ES-I3 (cell line): ENCODE measurements at regions not wholly inside any gene's neighbourhood (a gene's known extent, or its start where the extent isn't known, plus 50 kb on each side); places are given as distances from the start of the nearest gene placed in this dataset.
"Not testable (repeated sequence)": the region's sequence is repeated elsewhere in the genome, so short reads cannot be mapped to it uniquely, and the experiment has no call there.

ENCODE experiments used
- H3K36me3 ChIP-seq: 2 replicates; pipeline ENCODE4 v1.6.1; 2013; ENCODE audit warnings: mild to moderate bottlenecking, low read length, control low read depth, moderate library complexity; ENCODE audit not compliant: insufficient read depth
- H3K4me1 ChIP-seq: 2 replicates; pipeline ENCODE4 v1.6.1; 2013; ENCODE audit warnings: mild to moderate bottlenecking, control low read depth, low read length; ENCODE audit not compliant: insufficient read depth
- H3K9ac ChIP-seq: 2 replicates; pipeline ENCODE4 v1.6.1; 2013; ENCODE audit warnings: low read depth, mild to moderate bottlenecking, low read length, moderate library complexity
- H3K9me3 ChIP-seq: 2 replicates; pipeline ENCODE4 v1.6.1; 2013; ENCODE audit warnings: mild to moderate bottlenecking, low read length, moderate library complexity; ENCODE audit not compliant: control insufficient read depth, insufficient read depth

DNA sequence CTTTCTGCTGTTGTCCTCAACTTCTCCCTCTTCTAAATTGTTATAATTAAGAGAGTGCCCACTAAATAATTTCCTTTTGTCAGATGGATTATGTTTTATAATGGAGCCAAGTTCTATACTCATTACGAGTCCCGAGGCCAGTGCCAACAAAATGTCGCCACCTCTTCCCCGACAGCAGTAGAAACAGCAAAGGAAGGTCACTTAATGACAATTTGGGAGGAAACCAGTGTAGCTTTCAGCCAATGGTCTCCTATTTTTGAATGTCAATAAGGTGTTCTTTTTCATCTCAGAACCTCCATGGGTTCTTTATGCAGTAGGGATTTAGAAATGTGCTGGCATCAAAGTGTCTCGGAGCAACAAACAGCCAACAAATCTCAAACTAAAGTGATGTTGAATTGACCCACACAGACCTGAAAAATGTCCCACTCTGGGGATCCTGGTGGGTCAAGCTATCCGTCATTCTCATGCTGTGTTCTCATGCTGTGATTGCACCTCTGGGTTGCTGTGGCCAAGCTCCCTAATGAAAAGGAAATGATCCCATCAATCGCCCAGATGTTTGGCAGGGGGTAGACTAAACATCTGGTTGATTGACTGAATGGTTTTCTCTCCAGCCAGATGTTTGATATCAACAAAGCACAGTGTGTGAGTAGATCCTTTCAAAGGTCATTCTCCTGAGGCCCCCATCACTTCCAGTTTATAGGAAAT, 291.9 kb downstream of the DMAC1 start:
- H3K9me3 ChIP-seq: no peaks in the 10 kb centered on the region
- H3K9ac ChIP-seq: no peak overlapping the region
- no peaks in the 10 kb centered on the region for H3K4me1 ChIP-seq
- no peaks in the 10 kb centered on the region for H3K36me3 ChIP-seq

GRCh38 chr9:7507026-7507425, 292.6 kb downstream of the DMAC1 start:
- Histone ChIP-seq H3K9ac (no peak overlapping the region), H3K9me3 (no peaks in the 10 kb centered on the region), H3K36me3 (no peaks in the 10 kb centered on the region), H3K4me1 (no peaks in the 10 kb centered on the region)

GRCh38 chr9:7500521-7500920, 299.1 kb downstream of the DMAC1 start:
- Histone ChIP-seq H3K4me1 (no peaks in the 10 kb centered on the region), H3K9ac (no peak overlapping the region), H3K9me3 (no peaks in the 10 kb centered on the region), H3K36me3 (no peaks in the 10 kb centered on the region)

GRCh38 chr9:7491641-7492040, 307.9 kb downstream of the DMAC1 start:
- Histone ChIP-seq H3K36me3 (no peaks in the 10 kb centered on the region), H3K9ac (no peak overlapping the region), H3K9me3 (no peaks in the 10 kb centered on the region), H3K4me1 (no peaks in the 10 kb centered on the region)

- Histone ChIP-seq H3K9me3 (no peaks in the 10 kb centered on the region), H3K9ac (no peak overlapping the region), H3K36me3 (no peaks in the 10 kb centered on the region), H3K4me1 (no peaks in the 10 kb centered on the region)
Observed at GRCh38 chr9:7490317-7491108, 309.1 kb downstream of the DMAC1 start.

- H3K4me1 ChIP-seq: no peaks in the 10 kb centered on the region
- no peaks in the 10 kb centered on the region for H3K9me3 ChIP-seq
- no peaks in the 10 kb centered on the region for H3K36me3 ChIP-seq
- H3K9ac ChIP-seq: no peak overlapping the region
Observed at GRCh38 chr9:7489036-7489435, 310.5 kb downstream of the DMAC1 start.

- H3K9ac ChIP-seq, H3K4me1 ChIP-seq, H3K36me3 ChIP-seq, H3K9me3 ChIP-seq: not testable (repeated sequence)
Observed at GRCh38 chr9:7484014-7484413, 315.6 kb downstream of the DMAC1 start.

DNA sequence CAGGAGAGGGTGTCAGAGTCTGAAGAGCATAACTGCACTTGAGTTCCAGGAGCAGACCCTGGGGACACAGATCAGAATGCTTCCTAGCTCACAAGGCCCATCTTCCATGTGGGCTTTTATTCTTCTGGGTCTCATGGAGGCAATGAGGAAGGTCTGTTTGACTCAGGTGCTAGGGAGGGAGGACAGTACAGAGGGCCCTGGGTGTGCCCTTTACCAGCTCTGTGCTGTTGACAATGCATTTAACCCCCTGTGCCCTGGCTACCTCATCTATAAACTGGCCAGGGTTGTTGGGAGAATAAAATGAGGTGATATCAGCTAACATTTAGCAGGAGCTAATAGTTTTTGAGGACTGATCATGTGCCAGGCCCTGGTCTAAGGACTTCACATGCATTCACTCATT, 318.0 kb downstream of the DMAC1 start:
- Histone ChIP-seq H3K4me1 (no peaks in the 10 kb centered on the region), H3K36me3 (no peaks in the 10 kb centered on the region), H3K9me3 (no peaks in the 10 kb centered on the region), H3K9ac (no peak overlapping the region)

DNA sequence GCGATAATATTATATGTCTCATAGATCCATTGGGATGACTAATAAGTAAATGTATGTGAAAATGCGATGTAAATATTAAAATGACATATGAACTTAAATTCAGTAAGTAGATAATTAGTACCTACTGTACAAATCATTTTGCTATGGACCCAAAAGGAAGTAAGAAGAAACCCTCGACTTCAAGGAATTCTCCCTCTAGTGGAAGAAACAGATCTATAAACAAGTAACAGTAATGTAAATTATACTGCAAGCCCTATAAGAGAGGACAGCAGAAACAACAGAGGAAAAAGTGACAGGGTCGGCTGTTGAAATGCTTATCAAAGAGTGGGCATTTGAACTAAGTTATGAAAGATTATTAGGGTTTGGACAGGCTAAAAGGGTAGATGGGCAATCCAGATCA, 320.3 kb downstream of the DMAC1 start:
- Histone ChIP-seq H3K36me3 (no peaks in the 10 kb centered on the region), H3K4me1 (no peaks in the 10 kb centered on the region), H3K9ac (no peak overlapping the region), H3K9me3 (no peaks in the 10 kb centered on the region)

DNA sequence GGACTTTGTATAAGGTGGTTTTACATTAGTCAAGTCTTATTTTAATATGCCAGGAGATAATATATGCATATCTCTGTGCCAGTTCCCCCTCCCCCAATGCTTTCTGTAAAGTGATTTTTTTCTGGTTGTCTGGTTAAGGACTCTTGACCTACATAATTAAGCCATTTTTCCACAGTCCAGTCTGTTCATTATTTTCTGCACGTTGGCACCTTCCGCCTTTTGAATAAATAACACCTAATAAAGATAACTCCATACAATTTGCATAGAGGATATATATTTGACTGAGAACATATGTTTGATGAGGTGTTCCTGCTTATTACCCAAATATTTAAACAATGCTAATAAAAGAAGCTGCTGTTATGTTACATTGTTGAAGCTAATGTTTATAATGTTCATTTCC, 320.9 kb downstream of the DMAC1 start:
- H3K9me3 ChIP-seq: no peaks in the 10 kb centered on the region
- H3K9ac ChIP-seq: no peak overlapping the region
- H3K36me3 ChIP-seq: no peaks in the 10 kb centered on the region
- H3K4me1 ChIP-seq: no peaks in the 10 kb centered on the region

DNA sequence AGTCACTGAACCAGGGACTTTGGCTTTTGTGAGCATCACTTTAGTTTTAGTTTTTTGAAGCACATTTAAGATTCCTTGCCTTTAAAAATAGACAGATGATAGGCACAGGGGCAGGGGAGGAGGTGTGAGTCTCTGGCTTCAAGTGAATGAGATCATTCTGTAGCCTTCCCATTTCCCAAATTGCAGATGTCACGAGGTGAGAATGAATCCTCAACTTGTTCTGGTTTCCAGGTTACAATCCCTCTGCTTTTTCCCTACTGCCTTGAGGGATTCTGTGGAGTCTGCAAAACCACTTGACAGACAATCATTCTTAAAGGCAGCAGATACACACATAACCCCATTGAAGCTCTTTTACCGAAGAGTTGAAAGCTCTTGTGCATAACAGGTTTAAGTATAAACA, 332.4 kb downstream of the DMAC1 start:
- Histone ChIP-seq H3K9me3 (no peaks in the 10 kb centered on the region), H3K9ac (no peak overlapping the region), H3K36me3 (no peaks in the 10 kb centered on the region)

GRCh38 chr9:7461791-7462190, 337.8 kb downstream of the DMAC1 start:
- H3K36me3 ChIP-seq: no peaks in the 10 kb centered on the region

More for the DNA sequence above, 332.4 kb downstream of the DMAC1 start:
- H3K4me1 ChIP-seq: no peaks in the 10 kb centered on the region

DNA sequence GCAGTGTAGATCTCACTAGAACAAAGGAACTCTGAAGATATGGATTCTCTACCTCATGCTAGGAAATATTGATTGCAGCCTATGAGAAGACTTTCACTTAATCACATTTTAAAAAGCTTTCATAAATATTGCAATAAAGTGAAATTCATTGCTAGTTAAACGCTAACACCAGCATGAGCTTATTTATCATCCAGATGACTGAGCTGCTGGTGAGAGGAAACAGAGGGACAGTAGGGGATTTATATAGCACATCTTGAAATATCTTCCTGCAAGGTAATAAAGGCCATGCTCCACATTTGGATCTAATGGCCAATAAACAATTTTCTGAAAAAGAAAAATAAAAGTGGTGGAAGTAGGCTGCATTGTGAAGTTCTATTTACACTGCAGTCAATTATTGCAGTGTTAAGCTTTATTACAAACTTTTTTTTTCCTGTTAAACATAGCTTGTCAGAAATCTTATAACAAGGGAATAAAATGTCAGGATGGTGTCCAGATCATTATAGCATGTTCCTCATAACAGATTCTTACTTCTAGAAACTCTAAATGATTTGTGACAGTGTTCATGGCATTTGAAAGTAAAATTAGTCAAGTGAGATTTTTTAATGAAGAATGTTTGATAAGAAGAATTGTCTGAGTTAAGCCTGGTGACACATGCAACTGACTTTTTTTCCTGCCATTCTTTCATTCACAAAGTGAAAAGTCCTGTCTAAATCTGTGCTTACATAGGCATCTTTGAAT, 342.6 kb downstream of the DMAC1 start:
- Histone ChIP-seq H3K4me1 (no peaks in the 10 kb centered on the region), H3K9me3 (no peaks in the 10 kb centered on the region), H3K9ac (no peak overlapping the region), H3K36me3 (no peaks in the 10 kb centered on the region)

More at GRCh38 chr9:7461791-7462190, 337.8 kb downstream of the DMAC1 start:
- H3K9me3 ChIP-seq: no peaks in the 10 kb centered on the region
- H3K4me1 ChIP-seq: no peaks in the 10 kb centered on the region
- no peak overlapping the region for H3K9ac ChIP-seq

GRCh38 chr9:7456377-7456776, 343.2 kb downstream of the DMAC1 start:
- no peak overlapping the region for H3K9ac ChIP-seq
- no peaks in the 10 kb centered on the region for H3K36me3 ChIP-seq
- no peaks in the 10 kb centered on the region for H3K4me1 ChIP-seq
- H3K9me3 ChIP-seq: no peaks in the 10 kb centered on the region

GRCh38 chr9:7454624-7455023, 345.0 kb downstream of the DMAC1 start:
- Histone ChIP-seq H3K9me3 (no peaks in the 10 kb centered on the region), H3K4me1 (no peaks in the 10 kb centered on the region), H3K9ac (no peak overlapping the region), H3K36me3 (no peaks in the 10 kb centered on the region)
